ENCODE measurements at regions not wholly inside any gene's neighbourhood (a gene's known extent, or its start where the extent isn't known, plus 50 kb on each side); places are given as distances from the start of the nearest gene placed in this dataset.

DNA sequence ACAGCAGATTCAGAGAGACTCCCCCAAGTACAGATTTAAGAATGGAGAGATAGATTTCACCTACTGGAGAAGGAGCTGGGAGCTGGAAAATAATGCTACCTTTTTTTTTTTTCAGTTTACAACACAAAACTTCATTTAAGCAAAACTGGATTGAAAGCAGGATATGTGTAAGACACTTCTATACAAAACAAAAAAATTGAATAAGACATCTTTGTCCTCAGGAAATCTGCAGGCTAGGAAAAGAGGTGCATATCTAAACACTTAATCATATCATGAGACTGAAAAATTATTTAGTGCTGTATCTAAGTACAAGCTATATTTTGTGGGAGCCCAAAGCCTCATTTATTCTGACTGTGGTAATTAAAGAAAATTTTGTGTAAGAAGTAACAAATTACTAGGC, 516.1 kb downstream of the ZIC1 start:
- Mint-ChIP-seq H3K4me3 (no peak overlapping the region), H3K4me1 (no peaks in the 10 kb centered on the region), H3K9me3 (peaks cover 4% of the 10 kb centered on the region), H3K27me3 (no peaks in the 10 kb centered on the region), H3K36me3 (no peaks in the 10 kb centered on the region), H3K27ac (no peak overlapping the region)
- no peak for DNase-seq

DNA sequence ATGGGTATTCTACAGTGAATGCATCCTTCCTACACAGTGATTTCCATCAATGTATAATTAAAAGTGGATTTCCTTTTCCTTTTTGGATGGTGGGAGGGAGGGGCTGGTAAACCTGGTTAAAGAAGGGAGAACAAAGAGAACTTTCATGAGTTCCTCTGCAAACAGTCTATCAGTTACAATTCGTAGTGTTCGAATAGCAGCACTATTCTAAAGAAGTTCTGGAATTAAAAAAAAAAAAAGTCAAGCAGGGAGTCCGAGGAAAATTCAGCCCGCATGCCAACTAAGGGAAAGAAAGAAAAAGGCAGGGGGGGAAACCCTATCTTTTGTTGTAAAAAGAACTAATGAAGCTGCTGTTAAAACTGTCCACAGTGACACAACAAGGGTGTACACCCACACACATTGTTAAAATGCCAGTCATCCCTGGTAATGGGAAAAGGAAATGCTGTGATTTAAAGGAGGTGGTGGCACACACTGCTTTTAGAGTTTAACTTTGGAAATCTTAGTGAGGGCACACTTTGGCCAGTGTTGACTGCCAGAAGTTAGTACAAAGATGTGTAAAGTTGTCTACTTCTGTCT, 521.2 kb downstream of the ZIC1 start:
- H3K9me3 Mint-ChIP-seq: peaks cover 3% of the 10 kb centered on the region
- DNase-seq: no peak
- no peaks in the 10 kb centered on the region for H3K27me3 Mint-ChIP-seq
- no peak overlapping the region for H3K27ac Mint-ChIP-seq
- H3K36me3 Mint-ChIP-seq: no peaks in the 10 kb centered on the region
- H3K4me1 Mint-ChIP-seq: no peaks in the 10 kb centered on the region
- no peak overlapping the region for H3K4me3 Mint-ChIP-seq

GRCh38 chr3:147934451-147935180, 525.5 kb downstream of the ZIC1 start:
- no peak overlapping the region for H3K4me3 Mint-ChIP-seq
- no peaks in the 10 kb centered on the region for H3K27me3 Mint-ChIP-seq
- no peaks in the 10 kb centered on the region for H3K9me3 Mint-ChIP-seq
- no peak for DNase-seq
- H3K36me3 Mint-ChIP-seq: no peaks in the 10 kb centered on the region
- no peak overlapping the region for H3K27ac Mint-ChIP-seq
- H3K4me1 Mint-ChIP-seq: no peaks in the 10 kb centered on the region

- H3K36me3 Mint-ChIP-seq: no peaks in the 10 kb centered on the region
- H3K4me3 Mint-ChIP-seq: no peak overlapping the region
- H3K27ac Mint-ChIP-seq: no peak overlapping the region
- H3K27me3 Mint-ChIP-seq: no peaks in the 10 kb centered on the region
- no peak for DNase-seq
- no peaks in the 10 kb centered on the region for H3K9me3 Mint-ChIP-seq
- no peaks in the 10 kb centered on the region for H3K4me1 Mint-ChIP-seq
Observed at GRCh38 chr3:147937341-147937740, 528.2 kb downstream of the ZIC1 start.

DNA sequence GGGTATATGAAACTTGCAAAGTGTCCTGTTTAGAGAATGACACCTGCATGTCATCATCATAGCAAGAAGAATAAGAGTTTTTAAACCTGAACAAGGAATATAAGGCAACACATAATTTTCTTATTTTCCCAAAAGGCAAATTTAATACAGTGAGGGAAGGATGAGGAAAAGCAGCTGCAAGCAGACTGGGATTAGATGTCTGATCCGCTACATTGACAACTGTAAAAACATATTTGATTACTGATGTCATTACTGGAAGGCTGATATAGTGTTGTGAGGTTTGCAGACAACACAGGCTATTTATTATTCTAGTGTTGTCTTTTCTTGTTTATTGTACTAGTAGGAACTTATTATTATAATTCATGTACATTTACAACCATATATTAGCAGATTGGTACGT, 528.7 kb downstream of the ZIC1 start:
- Mint-ChIP-seq H3K4me1 (no peaks in the 10 kb centered on the region), H3K27ac (no peak overlapping the region)

DNA sequence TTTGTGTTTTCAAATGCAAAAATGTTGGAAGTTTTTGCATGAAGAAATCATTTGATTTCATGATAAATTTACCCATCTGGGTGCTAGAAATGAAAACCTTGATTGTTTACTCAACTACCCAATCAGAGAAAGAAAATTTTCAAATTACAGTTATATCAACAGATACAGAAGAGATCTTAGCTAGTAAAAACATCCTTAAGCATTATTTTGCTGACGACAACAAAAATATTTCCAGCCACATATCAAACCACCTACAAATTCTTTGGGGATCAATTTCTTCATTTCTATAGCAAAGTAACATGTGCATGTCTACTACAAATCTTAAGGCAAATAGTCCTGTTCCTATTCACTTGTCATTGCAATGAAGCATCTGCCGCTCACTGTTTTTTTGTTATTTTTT, 530.3 kb downstream of the ZIC1 start:
- DNase-seq: no peak
- Mint-ChIP-seq H3K9me3 (no peaks in the 10 kb centered on the region), H3K4me1 (no peaks in the 10 kb centered on the region), H3K27me3 (no peaks in the 10 kb centered on the region), H3K4me3 (no peak overlapping the region), H3K27ac (no peak overlapping the region), H3K36me3 (no peaks in the 10 kb centered on the region)

More for the DNA sequence above, 528.7 kb downstream of the ZIC1 start:
- Mint-ChIP-seq H3K9me3 (no peaks in the 10 kb centered on the region), H3K27me3 (no peaks in the 10 kb centered on the region), H3K36me3 (no peaks in the 10 kb centered on the region), H3K4me3 (no peak overlapping the region)
- DNase-seq: no peak

DNA sequence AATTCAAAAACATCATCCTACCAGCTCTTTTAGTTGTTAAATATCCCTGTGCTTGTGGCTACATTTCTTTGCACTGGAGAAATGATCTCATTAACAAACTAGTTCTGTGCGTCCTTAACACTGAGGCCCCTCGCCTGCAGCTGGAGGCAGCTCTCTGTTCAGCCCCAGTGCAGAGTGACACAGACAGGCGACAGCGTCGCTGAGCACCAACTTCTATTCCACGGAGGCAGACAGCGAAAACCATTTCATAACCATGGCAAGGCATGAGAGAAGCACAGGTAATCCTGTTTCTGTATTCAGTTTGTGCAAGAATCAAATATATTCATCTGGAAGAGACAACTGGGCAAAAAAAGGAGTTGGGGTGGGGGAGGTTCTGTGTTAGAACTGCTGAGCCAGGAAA, 530.7 kb downstream of the ZIC1 start:
- Mint-ChIP-seq H3K27me3 (no peaks in the 10 kb centered on the region), H3K4me3 (no peak overlapping the region), H3K27ac (no peak overlapping the region), H3K9me3 (no peaks in the 10 kb centered on the region), H3K36me3 (no peaks in the 10 kb centered on the region), H3K4me1 (no peaks in the 10 kb centered on the region)
- DNase-seq: no peak

GRCh38 chr3:147940405-147941193, 531.4 kb downstream of the ZIC1 start:
- H3K4me3 Mint-ChIP-seq: no peak overlapping the region
- H3K9me3 Mint-ChIP-seq: no peaks in the 10 kb centered on the region
- no peaks in the 10 kb centered on the region for H3K4me1 Mint-ChIP-seq
- no peak overlapping the region for H3K27ac Mint-ChIP-seq
- H3K36me3 Mint-ChIP-seq: no peaks in the 10 kb centered on the region
- H3K27me3 Mint-ChIP-seq: no peaks in the 10 kb centered on the region
- DNase-seq: no peak

DNA sequence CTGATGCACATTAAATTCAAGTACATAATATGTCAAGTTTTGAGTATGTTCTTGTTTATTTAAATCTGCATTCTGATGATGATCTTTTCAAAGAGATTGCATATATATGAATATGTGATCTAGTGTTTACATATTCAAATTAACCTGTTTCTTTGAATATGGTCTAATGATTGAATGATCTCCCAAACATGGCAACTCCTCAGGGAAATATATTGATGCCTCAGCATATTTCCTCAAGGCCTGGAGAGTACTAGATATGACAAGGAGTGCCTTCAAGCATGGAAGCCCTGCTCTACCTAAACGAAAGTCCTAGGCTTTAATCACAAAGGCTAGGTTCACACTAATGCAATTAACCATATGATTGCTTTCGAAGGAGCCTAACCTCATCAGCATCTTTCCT, 532.8 kb downstream of the ZIC1 start:
- peaks cover 1% of the 10 kb centered on the region for H3K9me3 Mint-ChIP-seq
- no peaks in the 10 kb centered on the region for H3K36me3 Mint-ChIP-seq
- H3K4me3 Mint-ChIP-seq: no peak overlapping the region
- H3K27ac Mint-ChIP-seq: no peak overlapping the region
- no peaks in the 10 kb centered on the region for H3K27me3 Mint-ChIP-seq
- no peak for DNase-seq
- no peaks in the 10 kb centered on the region for H3K4me1 Mint-ChIP-seq

DNA sequence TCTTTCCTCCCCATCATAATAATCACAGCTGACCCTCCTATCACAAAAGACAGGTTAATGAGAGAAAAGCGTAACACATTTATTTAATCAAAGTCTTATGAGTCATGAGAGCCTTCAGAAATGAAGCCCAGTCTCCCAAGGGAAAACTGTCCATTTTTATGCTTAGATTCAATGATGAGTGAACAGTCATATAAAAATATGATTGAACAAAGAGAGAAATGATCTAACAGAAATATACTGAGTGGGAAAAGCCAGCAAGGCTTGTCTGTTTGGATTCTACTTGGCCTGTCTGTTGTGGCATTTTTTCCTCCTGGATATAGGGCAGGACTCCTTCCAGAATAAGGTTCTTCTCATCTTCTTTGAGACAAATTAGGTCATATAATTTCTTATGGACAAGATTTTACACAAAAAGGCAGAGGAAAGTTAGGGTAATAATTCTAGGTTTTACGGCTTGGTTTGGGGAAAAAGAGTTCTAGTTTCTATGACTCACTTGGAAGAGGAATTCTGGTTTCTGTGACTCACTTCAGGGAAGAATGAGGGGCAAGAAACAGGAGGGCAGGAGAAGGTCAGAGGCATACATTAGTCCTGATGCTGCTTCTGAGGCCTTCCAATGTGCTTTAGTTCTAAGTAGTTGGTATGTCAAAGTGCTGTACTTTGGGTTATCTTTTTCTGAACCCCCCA, 534.2 kb downstream of the ZIC1 start:
- Mint-ChIP-seq H3K36me3 (no peaks in the 10 kb centered on the region), H3K4me1 (no peaks in the 10 kb centered on the region), H3K9me3 (peaks cover 1% of the 10 kb centered on the region), H3K27ac (no peak overlapping the region), H3K27me3 (no peaks in the 10 kb centered on the region), H3K4me3 (no peak overlapping the region)
- DNase-seq: no peak

GRCh38 chr3:147945968-147946519, 536.9 kb downstream of the ZIC1 start:
- Mint-ChIP-seq H3K4me1 (no peaks in the 10 kb centered on the region), H3K4me3 (no peak overlapping the region), H3K27ac (no peak overlapping the region), H3K36me3 (no peaks in the 10 kb centered on the region), H3K9me3 (peaks cover 1% of the 10 kb centered on the region), H3K27me3 (no peaks in the 10 kb centered on the region)
- no peak for DNase-seq

DNA sequence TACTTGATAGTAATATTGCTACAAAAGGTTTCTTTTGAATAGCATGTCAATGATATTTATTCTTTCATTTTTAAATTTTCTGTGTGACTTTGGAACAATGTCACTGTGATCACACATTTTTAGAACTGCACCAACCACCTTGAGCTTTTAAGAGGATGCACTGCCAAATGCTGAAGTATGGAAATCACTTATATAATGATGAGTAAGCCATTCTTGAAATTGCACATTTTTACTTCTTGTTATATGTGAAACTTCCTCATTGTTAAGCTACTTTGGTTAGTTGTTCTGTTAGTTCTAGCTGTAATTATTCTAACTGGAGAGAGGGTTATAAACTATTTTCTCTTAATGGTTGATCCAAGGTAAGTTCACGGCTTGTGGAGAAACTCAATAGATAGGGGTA, 547.5 kb downstream of the ZIC1 start:
- Mint-ChIP-seq H3K9me3 (no peaks in the 10 kb centered on the region), H3K27ac (no peak overlapping the region), H3K36me3 (no peaks in the 10 kb centered on the region), H3K4me1 (no peaks in the 10 kb centered on the region), H3K27me3 (no peaks in the 10 kb centered on the region), H3K4me3 (no peak overlapping the region)
- DNase-seq: no peak

GRCh38 chr3:147958754-147959153, 549.6 kb downstream of the ZIC1 start:
- Mint-ChIP-seq H3K27ac (no peak overlapping the region), H3K27me3 (no peaks in the 10 kb centered on the region), H3K36me3 (no peaks in the 10 kb centered on the region), H3K9me3 (no peaks in the 10 kb centered on the region), H3K4me1 (no peaks in the 10 kb centered on the region), H3K4me3 (no peak overlapping the region)
- DNase-seq: no peak

DNA sequence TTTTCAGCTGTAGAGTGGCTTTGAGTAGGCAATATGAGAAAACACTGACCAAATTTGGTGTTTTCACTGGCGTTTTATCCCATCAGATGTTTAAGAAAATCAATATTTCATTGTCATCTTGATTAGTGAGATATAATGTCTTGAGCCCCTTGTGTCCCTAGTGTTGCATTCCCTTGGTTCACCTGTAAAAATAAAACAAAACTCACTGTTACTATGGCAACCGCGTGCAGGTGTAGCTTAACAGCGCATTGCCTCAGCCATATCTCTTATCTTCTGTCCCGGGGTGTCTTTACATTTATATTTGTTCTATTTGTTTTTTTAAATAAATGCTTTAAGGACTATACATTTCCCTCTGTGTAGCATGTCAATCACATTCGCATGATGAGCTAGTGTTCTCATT, 551.6 kb downstream of the ZIC1 start:
- Mint-ChIP-seq H3K27me3 (no peaks in the 10 kb centered on the region), H3K4me3 (no peak overlapping the region), H3K27ac (no peak overlapping the region), H3K36me3 (no peaks in the 10 kb centered on the region), H3K9me3 (no peaks in the 10 kb centered on the region), H3K4me1 (no peaks in the 10 kb centered on the region)
- DNase-seq: no peak

Data from activated naive CD8-positive, alpha-beta T cell treated with anti-CD3 and anti-CD28 coated beads for 36 hours (primary cell).